ENCODE measurements at regions not wholly inside any gene's neighbourhood (a gene's known extent, or its start where the extent isn't known, plus 50 kb on each side); places are given as distances from the start of the nearest gene placed in this dataset.
"Not testable (repeated sequence)": the region's sequence is repeated elsewhere in the genome, so short reads cannot be mapped to it uniquely, and the experiment has no call there.

DNA sequence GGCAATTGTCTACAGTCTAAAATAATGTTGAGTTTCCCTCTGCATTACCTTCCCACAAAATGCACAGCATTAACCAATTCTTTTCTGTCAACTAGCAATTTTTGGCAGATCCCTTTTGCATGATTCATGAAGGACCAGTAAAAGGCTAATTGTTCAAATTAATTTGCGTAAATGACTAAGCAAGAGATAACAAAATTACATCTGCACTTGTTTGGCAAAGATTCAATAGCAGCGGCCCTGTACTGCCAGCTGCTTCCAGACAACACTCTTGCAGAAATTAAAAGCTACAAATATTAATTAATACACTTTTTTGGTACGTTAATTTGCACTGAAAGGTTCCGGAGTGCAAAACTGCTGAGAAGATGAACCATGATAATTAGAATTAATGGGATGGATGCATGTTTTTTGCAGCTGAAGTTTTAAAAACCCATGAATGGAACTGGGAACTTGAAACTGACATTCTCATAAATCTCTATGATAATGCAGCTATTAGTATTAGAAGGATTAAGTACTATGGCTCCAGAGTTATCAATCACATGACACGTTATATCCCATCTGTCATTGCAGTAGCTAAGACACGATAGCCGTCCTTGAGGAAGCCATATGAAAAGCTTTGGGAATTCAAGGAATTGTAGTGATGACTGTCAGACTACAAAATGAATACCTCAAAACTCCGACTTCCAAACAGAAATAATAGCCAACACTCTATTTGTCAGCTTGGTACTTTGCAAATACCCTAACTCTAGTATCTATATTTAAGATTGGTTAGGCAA, 1268.3 kb upstream of the ACVR2A start:
- no peaks in the 10 kb centered on the region for H3K9me3 Mint-ChIP-seq
- intact Hi-C loops (cut with micrococcal nuclease) = no loop called here
- H3K27me3 Mint-ChIP-seq = no peaks in the 10 kb centered on the region
- H3K27ac Mint-ChIP-seq = no peak overlapping the region
- no peak for DNase-seq
- H3K4me1 Mint-ChIP-seq = no peaks in the 10 kb centered on the region
- no peak overlapping the region for H3K4me3 Mint-ChIP-seq
- no peaks in the 10 kb centered on the region for H3K36me3 Mint-ChIP-seq (ENCODE audit: low read depth)

DNA sequence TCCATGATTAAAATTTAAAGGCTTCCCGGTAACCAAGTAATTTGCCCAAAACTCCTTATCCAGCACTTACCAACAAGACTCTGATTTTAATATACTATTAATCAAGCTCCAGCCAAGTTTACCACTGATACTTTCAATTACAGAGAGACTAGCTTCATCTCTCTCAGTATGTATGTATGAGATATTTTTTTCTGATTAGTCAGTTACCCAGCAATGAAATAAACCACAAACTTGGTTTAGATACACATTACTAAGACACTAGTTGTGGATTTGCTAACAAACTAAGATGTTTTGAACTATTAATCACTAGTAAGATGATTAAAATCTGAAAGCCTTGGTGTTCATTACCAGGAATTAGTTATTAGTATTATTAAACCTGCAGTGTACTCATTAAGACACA, 1272.2 kb upstream of the ACVR2A start:
- H3K4me1 Mint-ChIP-seq = no peaks in the 10 kb centered on the region
- H3K27me3 Mint-ChIP-seq = no peaks in the 10 kb centered on the region
- H3K36me3 Mint-ChIP-seq (ENCODE audit: low read depth) = no peaks in the 10 kb centered on the region
- intact Hi-C loops (cut with micrococcal nuclease) = no loop called here
- DNase-seq = no peak
- H3K4me3 Mint-ChIP-seq = no peak overlapping the region
- H3K27ac Mint-ChIP-seq = no peak overlapping the region
- H3K9me3 Mint-ChIP-seq = no peaks in the 10 kb centered on the region

DNA sequence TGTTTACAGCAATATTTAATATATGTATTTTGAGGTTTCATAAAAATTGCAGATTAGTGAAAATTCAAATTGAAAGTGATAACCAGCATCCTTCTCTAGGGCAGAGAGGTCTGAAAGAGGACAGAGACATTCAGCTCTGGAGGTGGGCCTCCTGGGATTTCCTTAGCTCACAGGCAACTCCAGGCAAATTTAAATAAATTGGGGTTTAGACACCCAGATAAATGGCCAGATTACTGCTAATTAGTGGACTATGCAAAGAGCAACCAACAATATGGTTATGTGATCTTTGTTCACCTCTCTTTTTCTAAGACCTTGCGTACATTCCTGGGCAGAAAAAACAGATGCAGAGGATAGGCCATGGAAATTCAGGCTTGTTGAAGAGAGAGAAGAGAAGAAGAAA, 1282.8 kb upstream of the ACVR2A start:
- no peaks in the 10 kb centered on the region for H3K36me3 Mint-ChIP-seq (ENCODE audit: low read depth)
- intact Hi-C loops (cut with micrococcal nuclease) = no loop called here
- no peak overlapping the region for H3K27ac Mint-ChIP-seq
- no peaks in the 10 kb centered on the region for H3K27me3 Mint-ChIP-seq
- no peak for DNase-seq
- H3K4me1 Mint-ChIP-seq = no peaks in the 10 kb centered on the region
- no peaks in the 10 kb centered on the region for H3K9me3 Mint-ChIP-seq
- no peak overlapping the region for H3K4me3 Mint-ChIP-seq

DNA sequence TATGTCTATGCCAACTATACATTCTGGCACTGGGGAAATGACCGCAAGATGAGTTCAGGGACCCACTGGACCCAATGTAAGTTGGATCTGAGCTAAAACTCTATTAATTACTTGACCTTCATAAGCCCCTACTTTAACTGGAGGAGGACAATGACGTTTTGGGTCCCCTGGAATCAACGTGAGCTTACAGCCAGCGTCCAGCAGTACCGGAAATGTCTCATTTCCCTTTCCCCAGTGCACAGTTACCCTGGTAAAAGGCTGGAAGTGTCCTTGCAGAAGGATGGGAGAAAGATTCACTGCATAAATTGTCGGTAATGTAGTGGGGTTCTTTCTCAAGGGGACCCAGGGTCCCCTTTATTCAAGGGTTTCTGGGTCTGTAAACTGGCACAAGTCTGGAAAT, 1297.6 kb upstream of the ACVR2A start:
- H3K36me3 Mint-ChIP-seq (ENCODE audit: low read depth) = no peaks in the 10 kb centered on the region
- no peak overlapping the region for H3K4me3 Mint-ChIP-seq
- H3K9me3 Mint-ChIP-seq = no peaks in the 10 kb centered on the region
- H3K4me1 Mint-ChIP-seq = no peaks in the 10 kb centered on the region
- no peak overlapping the region for H3K27ac Mint-ChIP-seq
- no peaks in the 10 kb centered on the region for H3K27me3 Mint-ChIP-seq
- intact Hi-C loops (cut with micrococcal nuclease) = no loop called here
- DNase-seq = no peak

DNA sequence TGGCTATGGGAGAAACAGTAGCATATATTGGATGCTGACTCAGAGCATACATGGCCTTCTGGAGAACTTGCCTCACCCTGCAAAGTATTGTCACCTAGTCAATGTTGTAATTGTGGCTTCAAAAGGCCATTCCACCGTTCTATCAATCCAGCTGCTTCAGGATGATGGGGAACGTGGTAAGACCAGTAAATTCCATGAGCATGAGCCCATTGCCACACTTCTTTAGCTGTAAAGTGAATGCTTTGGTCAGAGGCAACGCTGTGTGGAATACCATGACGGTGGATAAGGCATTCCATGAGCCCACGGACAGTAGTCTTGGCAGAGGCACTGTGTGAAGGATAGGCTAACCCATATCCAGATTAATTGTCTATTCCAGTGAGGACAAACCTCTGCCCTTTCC, 1300.1 kb upstream of the ACVR2A start:
- no peaks in the 10 kb centered on the region for H3K27me3 Mint-ChIP-seq
- DNase-seq = no peak
- no peak overlapping the region for H3K4me3 Mint-ChIP-seq
- no peaks in the 10 kb centered on the region for H3K9me3 Mint-ChIP-seq
- H3K27ac Mint-ChIP-seq = no peak overlapping the region
- no peaks in the 10 kb centered on the region for H3K36me3 Mint-ChIP-seq (ENCODE audit: low read depth)
- intact Hi-C loops (cut with micrococcal nuclease) = no loop called here
- no peaks in the 10 kb centered on the region for H3K4me1 Mint-ChIP-seq

DNA sequence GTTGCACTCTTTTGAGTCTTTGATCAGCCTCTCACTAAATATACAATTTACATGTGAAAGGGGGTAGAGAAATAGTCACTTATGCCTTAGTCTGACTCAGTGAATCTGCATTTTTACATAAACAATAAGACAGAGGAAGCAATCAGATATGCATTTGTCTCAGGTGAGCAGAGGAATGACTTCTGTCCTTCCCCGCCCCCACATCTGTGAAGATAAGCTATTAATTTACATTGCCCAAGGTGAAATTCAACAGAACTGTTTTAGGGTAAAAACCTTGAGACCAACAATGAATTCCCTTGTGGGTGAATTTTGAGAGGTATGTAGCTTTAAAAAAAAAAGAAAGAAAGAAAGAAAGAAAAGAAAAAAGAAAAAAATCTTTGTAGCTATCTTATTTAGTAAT, 1302.9 kb upstream of the ACVR2A start:
- no peaks in the 10 kb centered on the region for H3K36me3 Mint-ChIP-seq (ENCODE audit: low read depth)
- H3K27me3 Mint-ChIP-seq = no peaks in the 10 kb centered on the region
- H3K4me1 Mint-ChIP-seq = no peaks in the 10 kb centered on the region
- no peak for DNase-seq
- intact Hi-C loops (cut with micrococcal nuclease) = no loop called here
- no peaks in the 10 kb centered on the region for H3K9me3 Mint-ChIP-seq
- H3K4me3 Mint-ChIP-seq = no peak overlapping the region
- H3K27ac Mint-ChIP-seq = no peak overlapping the region

DNA sequence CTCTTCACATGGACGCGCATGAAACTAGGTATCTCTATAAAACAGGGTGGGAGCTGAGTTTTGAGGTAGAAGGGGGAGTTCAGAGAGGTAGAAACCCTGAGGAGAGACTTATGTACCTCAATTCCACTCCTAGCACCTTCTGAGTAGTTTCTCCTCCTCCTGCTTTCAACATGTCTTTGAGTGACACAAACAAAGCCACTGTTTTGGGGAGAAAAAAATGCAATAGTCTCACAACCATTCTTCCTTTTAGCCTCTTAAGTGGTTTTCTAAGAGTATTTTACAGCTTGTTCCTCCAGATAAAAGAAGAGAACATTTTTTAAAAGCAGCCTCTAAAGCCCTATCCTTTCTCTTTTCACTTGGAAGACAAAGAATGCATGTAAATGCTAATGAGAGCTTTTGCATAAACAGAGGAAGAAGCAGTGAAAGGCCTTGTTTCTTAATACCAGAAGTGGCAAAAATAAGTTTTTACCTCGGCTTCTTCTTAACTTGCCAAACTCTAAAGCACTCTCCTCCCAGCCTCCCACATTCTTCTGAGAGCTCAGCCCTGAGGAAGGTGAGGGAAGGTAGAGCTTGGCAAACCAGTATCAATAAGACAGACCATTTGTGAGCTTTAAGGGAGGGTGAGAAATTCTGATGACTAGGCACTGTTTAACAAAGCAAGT, 1304.4 kb upstream of the ACVR2A start:
- no peak for DNase-seq
- Mint-ChIP-seq H3K27me3 (no peaks in the 10 kb centered on the region), H3K36me3 (ENCODE audit: low read depth) (no peaks in the 10 kb centered on the region), H3K4me1 (no peaks in the 10 kb centered on the region), H3K27ac (no peak overlapping the region), H3K9me3 (no peaks in the 10 kb centered on the region), H3K4me3 (no peak overlapping the region)
- intact Hi-C loops (cut with micrococcal nuclease) = no loop called here

DNA sequence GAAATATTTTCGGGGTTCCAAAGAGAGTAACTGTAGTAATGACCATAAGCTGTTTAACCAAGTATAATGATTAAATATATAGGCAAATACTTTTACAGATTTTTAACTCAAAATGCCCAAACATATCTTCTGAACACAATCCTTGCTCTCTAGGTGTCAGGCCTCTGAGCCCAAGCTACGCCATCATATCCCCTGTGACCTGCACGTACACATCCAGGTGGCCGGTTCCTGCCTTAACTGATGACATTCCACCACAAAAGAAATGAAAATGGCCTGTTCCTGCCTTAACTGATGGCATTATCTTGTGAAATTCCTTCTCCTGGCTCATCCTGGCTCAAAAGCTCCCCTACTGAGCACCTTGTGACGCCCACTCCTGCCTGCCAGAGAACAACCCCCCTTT, 1305.1 kb upstream of the ACVR2A start:
- H3K4me3 Mint-ChIP-seq; H3K9me3 Mint-ChIP-seq; H3K4me1 Mint-ChIP-seq; intact Hi-C loops (cut with micrococcal nuclease); H3K27ac Mint-ChIP-seq; DNase-seq; H3K36me3 Mint-ChIP-seq (ENCODE audit: low read depth); H3K27me3 Mint-ChIP-seq: not testable (repeated sequence)

DNA sequence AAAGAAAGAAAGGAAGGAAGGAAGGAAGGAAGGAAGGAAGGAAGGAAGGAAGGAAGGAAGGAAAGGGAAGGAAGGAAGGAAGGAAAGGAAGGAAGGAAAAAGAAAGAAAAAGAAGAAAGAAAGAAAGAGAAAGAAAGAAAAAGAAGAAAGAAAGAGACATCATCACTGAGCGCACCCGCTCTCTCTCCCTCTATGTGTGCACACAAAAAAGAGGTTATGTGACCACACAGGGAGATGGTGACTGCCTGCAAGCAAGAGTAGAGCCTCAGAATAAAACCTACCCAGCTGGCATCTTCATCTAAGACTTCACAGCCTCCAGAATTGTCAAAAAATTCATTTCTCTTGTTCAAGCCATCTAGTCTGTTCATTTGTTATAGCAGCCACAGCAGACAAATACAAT, 1307.4 kb upstream of the ACVR2A start:
- Mint-ChIP-seq H3K4me1 (no peaks in the 10 kb centered on the region), H3K4me3 (no peak overlapping the region), H3K36me3 (ENCODE audit: low read depth) (no peaks in the 10 kb centered on the region), H3K27me3 (no peaks in the 10 kb centered on the region), H3K9me3 (no peaks in the 10 kb centered on the region), H3K27ac (no peak overlapping the region)
- DNase-seq = no peak
- intact Hi-C loops (cut with micrococcal nuclease) = no loop called here

DNA sequence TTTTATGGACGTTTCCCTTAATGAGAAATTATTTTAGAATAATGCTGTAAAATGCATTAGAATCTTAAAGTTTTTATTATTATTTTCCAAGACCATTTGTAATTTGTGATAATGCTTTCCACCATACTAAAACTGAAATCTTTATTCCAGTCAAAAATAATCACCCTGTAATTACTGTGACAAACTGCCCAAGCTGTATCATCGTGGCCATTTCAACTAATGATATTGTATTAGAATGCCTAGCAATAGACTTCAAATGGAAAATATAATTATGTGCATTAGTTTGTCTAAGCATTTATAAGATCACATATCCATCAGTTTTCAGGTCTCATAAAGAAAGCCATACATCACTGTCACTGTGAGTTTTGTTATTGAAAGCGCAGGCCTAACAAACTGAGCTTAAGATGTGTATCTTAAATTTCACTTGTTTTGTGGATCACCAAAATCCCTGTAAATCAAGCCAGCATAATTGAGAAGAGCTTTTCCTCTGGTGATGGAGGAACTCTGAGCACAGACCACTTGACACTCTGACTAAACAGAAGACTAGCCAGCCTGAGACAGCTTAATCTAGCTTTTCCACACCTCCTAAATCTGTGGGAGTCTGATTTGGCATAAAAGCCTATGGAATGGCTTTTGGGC, 1312.2 kb upstream of the ACVR2A start:
- Mint-ChIP-seq H3K36me3 (ENCODE audit: low read depth) (no peaks in the 10 kb centered on the region), H3K4me1 (no peaks in the 10 kb centered on the region), H3K27ac (no peak overlapping the region), H3K4me3 (no peak overlapping the region), H3K9me3 (no peaks in the 10 kb centered on the region), H3K27me3 (no peaks in the 10 kb centered on the region)
- intact Hi-C loops (cut with micrococcal nuclease) = no loop called here
- DNase-seq = no peak

DNA sequence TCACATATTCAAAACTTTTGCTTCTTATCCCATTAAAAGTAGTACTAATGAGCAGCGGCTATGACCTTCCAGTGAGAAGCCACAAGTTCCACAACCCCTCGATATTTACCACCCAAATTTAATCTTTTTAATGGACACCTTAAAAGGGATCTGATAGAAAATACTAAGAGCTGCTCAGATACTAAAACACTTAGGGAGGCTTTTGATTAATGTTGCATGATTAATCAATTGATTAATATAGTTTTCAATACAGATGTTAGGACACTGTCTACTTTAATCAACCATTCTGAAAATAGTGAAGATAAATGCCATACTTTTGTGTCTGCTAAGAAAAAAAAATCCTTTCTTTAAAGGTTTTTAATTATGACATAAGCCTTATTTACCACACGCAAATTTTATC, 1312.8 kb upstream of the ACVR2A start:
- H3K4me3 Mint-ChIP-seq = no peak overlapping the region
- intact Hi-C loops (cut with micrococcal nuclease) = no loop called here
- no peak for DNase-seq
- no peaks in the 10 kb centered on the region for H3K36me3 Mint-ChIP-seq (ENCODE audit: low read depth)
- H3K9me3 Mint-ChIP-seq = no peaks in the 10 kb centered on the region
- no peak overlapping the region for H3K27ac Mint-ChIP-seq
- H3K4me1 Mint-ChIP-seq = no peaks in the 10 kb centered on the region
- no peaks in the 10 kb centered on the region for H3K27me3 Mint-ChIP-seq

DNA sequence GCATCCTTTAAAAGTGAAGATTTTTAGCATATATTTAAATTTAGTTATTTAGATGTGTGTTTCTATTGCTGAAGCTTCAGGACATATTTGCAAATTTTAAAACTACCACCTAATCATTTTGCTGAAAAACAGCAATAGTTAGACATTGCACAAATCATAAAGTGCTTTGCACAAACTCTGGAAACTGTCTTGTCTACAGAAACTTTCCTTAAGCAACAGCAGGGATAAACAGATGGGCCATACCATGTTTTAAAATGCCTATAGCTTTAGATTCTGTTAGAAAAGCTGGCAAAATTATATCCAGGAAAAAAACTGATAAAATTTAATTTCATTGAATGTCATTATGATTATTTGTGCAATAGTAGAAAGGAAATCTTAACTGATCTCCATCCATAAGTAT, 1313.9 kb upstream of the ACVR2A start:
- Mint-ChIP-seq H3K9me3 (no peaks in the 10 kb centered on the region), H3K36me3 (ENCODE audit: low read depth) (no peaks in the 10 kb centered on the region), H3K4me3 (no peak overlapping the region), H3K27me3 (no peaks in the 10 kb centered on the region), H3K27ac (no peak overlapping the region), H3K4me1 (no peaks in the 10 kb centered on the region)
- DNase-seq = no peak
- intact Hi-C loops (cut with micrococcal nuclease) = no loop called here

DNA sequence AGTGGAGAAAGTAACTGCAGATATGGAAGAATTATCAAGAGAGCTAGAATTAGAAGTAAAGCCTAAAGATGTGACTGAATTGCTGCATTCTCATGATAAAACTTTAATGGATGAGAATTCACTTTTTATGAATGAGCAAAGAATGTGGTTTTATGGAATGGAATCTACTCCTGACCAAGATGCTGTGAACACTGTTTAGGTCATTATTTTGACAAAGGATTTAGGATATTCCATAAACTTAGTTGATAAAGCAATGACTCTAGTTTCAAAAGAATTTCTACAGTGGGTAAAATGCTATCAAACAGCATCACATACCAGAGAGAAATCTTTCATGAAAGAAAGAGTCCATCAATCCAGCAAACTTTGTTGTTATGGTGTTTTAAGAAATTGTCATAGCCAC, 1317.7 kb upstream of the ACVR2A start:
- H3K27ac Mint-ChIP-seq = no peak overlapping the region
- intact Hi-C loops (cut with micrococcal nuclease) = no loop called here
- no peaks in the 10 kb centered on the region for H3K9me3 Mint-ChIP-seq
- H3K4me1 Mint-ChIP-seq = no peaks in the 10 kb centered on the region
- no peak overlapping the region for H3K4me3 Mint-ChIP-seq
- H3K36me3 Mint-ChIP-seq (ENCODE audit: low read depth) = no peaks in the 10 kb centered on the region
- DNase-seq = no peak
- H3K27me3 Mint-ChIP-seq = no peaks in the 10 kb centered on the region

DNA sequence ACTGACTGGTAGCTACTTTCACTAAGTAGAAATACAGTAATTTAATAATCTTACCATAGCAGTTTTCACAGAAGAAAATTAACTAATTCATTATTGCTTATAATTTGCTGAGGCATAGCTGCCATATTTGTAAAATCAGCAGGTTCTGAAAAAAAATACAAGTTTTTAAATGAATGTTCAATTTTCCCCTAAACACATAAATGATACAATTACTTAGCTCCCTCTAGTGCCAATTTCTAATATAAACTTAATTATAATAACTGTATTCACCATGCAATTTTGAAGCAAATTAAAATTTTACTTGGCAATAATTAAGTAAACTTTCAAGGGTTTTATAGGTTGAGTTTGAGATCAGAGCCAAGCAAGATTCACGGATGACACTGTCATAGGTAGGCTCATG, 1321.6 kb upstream of the ACVR2A start:
- intact Hi-C loops (cut with micrococcal nuclease) = no loop called here
- Mint-ChIP-seq H3K9me3 (no peaks in the 10 kb centered on the region), H3K4me3 (no peak overlapping the region), H3K4me1 (no peaks in the 10 kb centered on the region), H3K27me3 (no peaks in the 10 kb centered on the region), H3K36me3 (ENCODE audit: low read depth) (no peaks in the 10 kb centered on the region), H3K27ac (no peak overlapping the region)
- no peak for DNase-seq
